GM18499 (cell line): ENCODE measurements at regions not wholly inside any gene's neighbourhood (a gene's known extent, or its start where the extent isn't known, plus 50 kb on each side); places are given as distances from the start of the nearest gene placed in this dataset.
"Not testable (repeated sequence)": the region's sequence is repeated elsewhere in the genome, so short reads cannot be mapped to it uniquely, and the experiment has no call there.

Experiments
- ATAC-seq: cut with Tn5 transposase; IDR thresholded peaks from one replicate; pipeline ENCODE4 v1.9.1; 2021; ENCODE audit warnings: moderate number of reproducible peaks; ENCODE audit not compliant: insufficient read depth, unreplicated experiment

- ATAC-seq = not testable (repeated sequence)
Measured at GRCh38 chr15:20309966-20310365, 231.6 kb downstream of the GOLGA6L6 start.

DNA sequence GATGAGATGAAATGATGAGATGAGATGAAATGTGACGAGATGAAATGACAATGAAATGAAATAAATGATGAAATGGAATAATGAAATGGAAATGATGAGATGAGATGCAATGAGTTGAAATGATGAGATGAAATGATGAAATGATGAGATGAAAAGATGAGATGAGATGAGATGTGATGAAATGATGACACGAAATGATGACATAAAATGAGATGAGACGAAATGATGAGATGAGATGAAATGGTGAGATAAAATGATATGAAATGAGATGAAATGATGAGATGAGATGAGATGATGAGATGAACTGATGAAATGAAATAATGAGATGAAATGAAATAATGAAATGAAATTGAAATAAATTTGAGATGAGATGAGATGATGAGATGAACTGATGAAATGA lies 232.2 kb downstream of the GOLGA6L6 start:
- ATAC-seq = not testable (repeated sequence)

GRCh38 chr15:20308027-20308690 lies 233.4 kb downstream of the GOLGA6L6 start:
- not testable (repeated sequence) for ATAC-seq

DNA sequence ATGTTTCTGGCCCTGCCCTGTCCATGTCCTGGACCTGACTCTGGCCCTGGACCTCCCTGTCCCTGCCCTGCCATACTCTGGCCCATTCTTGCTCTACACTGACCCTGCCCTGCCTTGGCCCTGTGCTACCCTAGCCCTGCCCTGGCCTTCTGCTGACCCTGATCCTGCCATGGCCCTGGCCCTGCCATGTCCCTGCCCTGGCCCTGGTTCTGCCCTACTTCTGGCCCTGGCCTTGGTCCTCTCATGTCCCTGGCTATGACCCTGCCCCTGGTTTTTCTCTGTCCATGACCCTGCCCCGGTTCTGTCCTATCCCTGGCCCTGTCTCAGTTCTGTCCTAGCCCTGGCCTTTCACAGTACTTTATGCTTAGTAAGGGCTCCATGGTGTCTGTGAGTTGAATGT lies 234.5 kb downstream of the GOLGA6L6 start:
- not testable (repeated sequence) for ATAC-seq

- not testable (repeated sequence) for ATAC-seq
Measured at GRCh38 chr15:20306497-20307106, 235.0 kb downstream of the GOLGA6L6 start.

- not testable (repeated sequence) for ATAC-seq
Measured at GRCh38 chr15:20305912-20306311, 235.7 kb downstream of the GOLGA6L6 start.

DNA sequence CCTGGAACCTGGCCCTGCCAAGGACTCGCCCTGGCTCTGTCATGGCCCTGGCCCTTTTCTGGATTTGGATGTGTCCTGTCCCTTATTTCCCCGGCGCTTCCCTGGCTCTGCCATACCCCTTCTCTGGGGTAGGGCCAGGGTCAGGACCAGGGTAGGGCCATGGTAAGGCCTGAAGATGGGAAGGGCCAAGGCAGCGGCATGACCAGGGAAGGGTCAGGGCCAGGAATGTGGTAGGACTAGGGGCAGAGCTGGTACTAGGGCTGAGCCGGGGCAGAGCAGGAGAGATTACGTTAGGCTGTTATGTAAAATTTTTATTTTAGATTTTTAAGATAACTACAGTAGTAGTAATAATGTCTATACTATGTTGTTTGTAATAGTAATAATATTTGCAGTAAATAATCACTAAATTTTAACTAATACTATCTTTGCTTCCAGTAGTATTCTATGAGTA lies 236.6 kb downstream of the GOLGA6L6 start:
- ATAC-seq = not testable (repeated sequence)

DNA sequence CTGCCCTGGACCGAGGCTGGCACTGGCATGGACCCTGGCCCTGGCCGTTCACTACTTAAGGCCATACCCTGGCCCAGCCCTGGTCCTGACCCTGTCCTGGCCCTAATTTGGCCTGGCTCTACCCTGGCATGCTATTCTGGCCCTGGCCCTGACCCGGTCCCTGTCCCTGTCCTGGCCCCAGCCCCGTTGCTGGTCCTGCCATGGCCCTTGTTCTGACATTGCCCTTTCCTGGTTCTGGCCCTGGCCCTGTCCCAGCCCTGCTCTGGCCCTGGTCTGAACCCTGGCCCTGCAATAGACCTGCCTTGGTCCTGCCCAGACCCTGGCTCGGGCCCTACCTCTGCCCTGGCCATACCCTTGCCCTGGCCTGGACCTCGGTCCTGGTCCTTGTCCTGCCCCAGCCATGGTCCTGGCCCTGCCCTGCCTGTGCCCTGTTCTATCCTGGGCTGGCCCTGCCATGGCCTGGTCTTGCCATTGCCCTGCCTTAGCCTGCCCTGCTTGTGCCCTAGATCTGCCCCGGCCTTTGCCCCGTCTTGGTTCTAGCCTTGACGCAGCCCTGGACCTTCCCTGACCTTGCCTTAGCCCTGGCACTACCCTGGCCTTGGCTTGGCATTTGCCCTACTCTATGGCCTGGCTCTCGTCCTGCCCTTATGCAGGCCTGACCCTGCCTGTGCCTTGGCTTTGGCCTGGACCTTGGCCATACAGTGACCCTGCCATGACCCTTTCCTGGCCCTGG lies 237.2 kb downstream of the GOLGA6L6 start:
- not testable (repeated sequence) for ATAC-seq

- ATAC-seq = not testable (repeated sequence)
Measured at GRCh38 chr15:20303248-20304171, 238.1 kb downstream of the GOLGA6L6 start.

GRCh38 chr15:20302141-20303069 lies 239.2 kb downstream of the GOLGA6L6 start:
- ATAC-seq = not testable (repeated sequence)

- ATAC-seq = not testable (repeated sequence)
Measured at GRCh38 chr15:20301471-20302081, 240.0 kb downstream of the GOLGA6L6 start.

DNA sequence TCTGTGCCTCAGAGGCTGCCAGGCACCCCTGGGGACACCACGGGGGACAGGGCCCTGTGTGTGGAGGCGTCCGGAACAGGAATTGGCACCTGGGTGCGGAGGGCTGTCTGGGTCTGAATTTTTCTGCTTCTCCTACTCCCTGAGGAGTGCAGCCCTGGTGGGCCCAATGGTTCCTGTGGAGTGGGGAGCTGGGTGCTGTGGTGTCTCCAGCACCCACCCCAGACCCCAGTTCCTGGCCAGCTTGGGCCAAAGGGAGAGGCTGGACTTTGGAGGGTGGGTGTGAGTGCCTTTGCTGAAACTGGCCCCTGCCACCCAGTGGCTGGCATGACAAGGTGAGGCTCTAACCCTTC lies 240.6 kb downstream of the GOLGA6L6 start:
- not testable (repeated sequence) for ATAC-seq

GRCh38 chr15:20300351-20301040 lies 241.1 kb downstream of the GOLGA6L6 start:
- ATAC-seq = not testable (repeated sequence)

- ATAC-seq = not testable (repeated sequence)
Measured at GRCh38 chr15:20297603-20298123, 243.9 kb downstream of the GOLGA6L6 start.

DNA sequence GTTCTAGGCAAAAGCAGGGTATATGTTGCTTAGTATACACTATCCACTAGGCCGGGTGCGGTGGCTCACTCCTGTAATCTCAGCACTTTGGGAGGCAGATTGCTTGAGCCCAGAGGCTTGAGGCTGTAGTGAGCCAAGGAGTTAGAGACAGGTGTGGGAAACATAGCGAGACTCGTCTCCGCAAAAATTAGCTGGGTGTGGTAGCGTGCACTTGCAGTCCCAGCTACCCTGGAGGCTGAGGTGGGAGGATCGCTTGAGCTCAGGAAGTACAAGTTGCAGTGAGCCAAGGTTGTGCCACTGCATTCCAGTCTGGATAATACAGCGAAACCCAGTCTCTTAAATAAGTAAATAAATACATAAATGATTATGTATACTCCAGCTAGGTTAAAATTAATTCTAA lies 245.3 kb downstream of the GOLGA6L6 start:
- ATAC-seq = not testable (repeated sequence)

GRCh38 chr15:20295238-20295811 lies 246.3 kb downstream of the GOLGA6L6 start:
- no peak for ATAC-seq

DNA sequence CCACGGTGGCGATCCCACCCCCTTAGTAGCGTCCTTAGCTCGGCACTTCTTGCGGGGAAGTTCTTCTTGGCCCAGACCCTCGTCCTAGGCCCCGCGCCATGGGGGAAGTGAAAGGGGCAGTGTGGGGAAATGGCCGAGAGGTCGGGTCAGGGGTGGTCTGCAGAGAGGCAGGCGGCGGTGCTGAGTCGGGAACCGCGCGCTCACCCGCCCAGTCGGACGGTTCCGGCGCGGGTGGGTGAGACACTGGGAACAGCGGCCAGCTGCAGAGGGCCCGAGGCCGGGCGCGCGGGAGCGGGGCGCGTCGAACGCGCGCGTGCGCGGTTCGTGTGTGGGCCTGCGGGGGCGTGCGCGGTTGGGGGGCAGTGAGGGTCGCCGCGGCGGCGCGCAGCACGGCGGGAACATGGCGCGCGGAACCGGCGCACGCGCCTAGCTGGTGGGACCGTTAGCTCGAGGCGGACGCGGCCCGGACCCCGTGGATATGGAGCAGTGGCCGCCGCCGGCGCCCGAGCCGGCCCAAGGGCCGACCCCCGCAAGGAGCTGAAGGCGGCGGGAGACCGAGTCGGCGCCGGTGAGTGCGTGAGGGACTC lies 246.9 kb downstream of the GOLGA6L6 start:
- ATAC-seq = no peak
